H9 (cell line): ENCODE measurements at regions not wholly inside any gene's neighbourhood (a gene's known extent, or its start where the extent isn't known, plus 50 kb on each side); places are given as distances from the start of the nearest gene placed in this dataset.

Source experiments
- DNase-seq: peaks from one replicate; pipeline ENCODE4 v3.0.0-alpha.2; 2017
- H2AFZ ChIP-seq: one replicate; pipeline ENCODE4 v1.6.1; 2013; ENCODE audit warnings: mild to moderate bottlenecking, low read length, control low read depth, moderate library complexity
- H2AK5ac ChIP-seq: 2 replicates; pipeline ENCODE4 v1.6.1; 2013; ENCODE audit warnings: low read length, control low read depth, mixed read lengths; ENCODE audit not compliant: insufficient read length
- H2BK120ac ChIP-seq: one replicate; pipeline ENCODE4 v1.6.1; 2013; ENCODE audit warnings: low read depth, mild to moderate bottlenecking, low read length, control low read depth, inconsistent platforms; ENCODE audit not compliant: poor library complexity, severe bottlenecking
- H2BK12ac ChIP-seq: 2 replicates; pipeline ENCODE4 v1.6.1; 2013; ENCODE audit warnings: low read length, control low read depth, mixed read lengths, low read depth; ENCODE audit not compliant: insufficient read length
- H2BK15ac ChIP-seq: 2 replicates; pipeline ENCODE4 v1.6.1; 2013; ENCODE audit warnings: low read depth, low read length, control low read depth
- H2BK20ac ChIP-seq: one replicate; pipeline ENCODE4 v1.6.1; 2013; ENCODE audit warnings: low read depth, mild to moderate bottlenecking, low read length, control low read depth, inconsistent platforms; ENCODE audit not compliant: poor library complexity, severe bottlenecking
- H2BK5ac ChIP-seq: 2 replicates; pipeline ENCODE4 v1.6.1; 2013; ENCODE audit warnings: low read length, control low read depth, mixed read lengths; ENCODE audit not compliant: insufficient read length
- H3K14ac ChIP-seq: 2 replicates; pipeline ENCODE4 v1.6.1; 2013; ENCODE audit warnings: low read length, control low read depth; ENCODE audit not compliant: insufficient read depth
- H3K18ac ChIP-seq: 2 replicates; pipeline ENCODE4 v1.6.1; 2013; ENCODE audit warnings: low read depth, mild to moderate bottlenecking, mixed read lengths, low read length, control low read depth; ENCODE audit not compliant: insufficient read length
- H3K23ac ChIP-seq: 2 replicates; pipeline ENCODE4 v1.6.1; 2013; ENCODE audit warnings: low read length, control low read depth, mixed read lengths, low read depth; ENCODE audit not compliant: insufficient read length
- H3K23me2 ChIP-seq: 2 replicates; pipeline ENCODE4 v1.6.1; 2013; ENCODE audit warnings: low read depth, mild to moderate bottlenecking, mixed read lengths, low read length, control low read depth; ENCODE audit not compliant: insufficient read length, poor library complexity, severe bottlenecking
- H3K27ac ChIP-seq: 2 replicates; pipeline ENCODE4 v1.5.1; 2013; ENCODE audit warnings: low read length, control low read depth, mixed read lengths, low read depth; ENCODE audit not compliant: insufficient read length
- H3K27me3 ChIP-seq: 2 replicates; pipeline ENCODE4 v1.6.1; 2013; ENCODE audit warnings: low read length, control low read depth, inconsistent platforms; ENCODE audit not compliant: insufficient read depth
- H3K4ac ChIP-seq: 2 replicates; pipeline ENCODE4 v1.6.1; 2013; ENCODE audit warnings: low read depth, mild to moderate bottlenecking, control low read depth, inconsistent platforms, low read length, moderate library complexity
- H3K4me1 ChIP-seq: 2 replicates; pipeline ENCODE4 v1.6.1; 2013; ENCODE audit warnings: low read length, control low read depth, inconsistent platforms; ENCODE audit not compliant: insufficient read depth
- H3K4me2 ChIP-seq: 2 replicates; pipeline ENCODE4 v1.6.1; 2013; ENCODE audit warnings: low read length, control low read depth, mixed read lengths; ENCODE audit not compliant: insufficient read length, insufficient read depth
- H3K56ac ChIP-seq: 2 replicates; pipeline ENCODE4 v1.6.1; 2013; ENCODE audit warnings: low read depth, mild to moderate bottlenecking, mixed read lengths, low read length, control low read depth; ENCODE audit not compliant: insufficient read length
- H3K79me1 ChIP-seq: 2 replicates; pipeline ENCODE4 v1.6.1; 2013; ENCODE audit warnings: low read depth, mild to moderate bottlenecking, moderate library complexity, low read length, control low read depth, inconsistent platforms; ENCODE audit not compliant: insufficient read depth, poor library complexity, severe bottlenecking
- H3K79me2 ChIP-seq: 2 replicates; pipeline ENCODE4 v1.6.1; 2013; ENCODE audit warnings: low read length, control low read depth, inconsistent platforms; ENCODE audit not compliant: insufficient read depth
- H3K9ac ChIP-seq: 2 replicates; pipeline ENCODE4 v1.6.1; 2013; ENCODE audit warnings: low read length, control low read depth, mixed read lengths; ENCODE audit not compliant: insufficient read length; ENCODE audit errors: extremely low read depth
- H3K9me3 ChIP-seq: one replicate; pipeline ENCODE4 v1.6.1; 2013; ENCODE audit warnings: low read depth, low read length, inconsistent platforms; ENCODE audit not compliant: control insufficient read depth
- H3T11ph ChIP-seq: one replicate; pipeline ENCODE4 v1.6.1; 2013; ENCODE audit warnings: mild to moderate bottlenecking, low read length, control low read depth, inconsistent platforms
- H4K20me1 ChIP-seq: one replicate; pipeline ENCODE4 v1.6.1; 2013; ENCODE audit not compliant: control insufficient read depth, insufficient read length, insufficient read depth
- H4K5ac ChIP-seq: 2 replicates; pipeline ENCODE4 v1.6.1; 2013; ENCODE audit warnings: low read depth, mild to moderate bottlenecking, mixed read lengths, low read length, control low read depth; ENCODE audit not compliant: insufficient read length
- H4K8ac ChIP-seq: replicated peaks from 2 replicates; pipeline ENCODE4 v1.6.1; 2013; ENCODE audit warnings: low read length, control low read depth, mixed read lengths, low read depth; ENCODE audit not compliant: insufficient read length
- H4K91ac ChIP-seq: 2 replicates; pipeline ENCODE4 v1.6.1; 2013; ENCODE audit warnings: low read depth, mild to moderate bottlenecking, moderate library complexity, mixed read lengths, low read length, control low read depth; ENCODE audit not compliant: insufficient read length
- H3K27ac Mint-ChIP-seq, 3 experiments: 2 replicates in 2 of 3; 3 replicates in 1 of 3; pipeline ENCODE4 v1.8.0; 2020 to 2021; ENCODE audit warnings: mixed read lengths in 3 of 3, mild to moderate bottlenecking in 1 of 3, moderate library complexity in 1 of 3
- H3K27me3 Mint-ChIP-seq: 2 replicates; pipeline ENCODE4 v1.8.0; 2021; ENCODE audit warnings: low read depth, mild to moderate bottlenecking, moderate library complexity, mixed read lengths
- H3K36me3 Mint-ChIP-seq, 3 experiments: 2 replicates in 2 of 3; 3 replicates in 1 of 3; pipeline ENCODE4 v1.8.0; 2020 to 2021; ENCODE audit warnings: low read depth in 3 of 3, mixed read lengths in 3 of 3; ENCODE audit not compliant: insufficient read depth in 1 of 3
- H3K4me1 Mint-ChIP-seq, 2 experiments: 2 replicates each; pipeline ENCODE4 v1.8.0; 2020; ENCODE audit warnings: mixed read lengths in 2 of 2
- H3K4me3 Mint-ChIP-seq, 2 experiments: 2 replicates in 1 of 2; 3 replicates in 1 of 2; pipeline ENCODE4 v1.8.0; 2020 to 2021; ENCODE audit warnings: mild to moderate bottlenecking in 2 of 2, mixed read lengths in 2 of 2, moderate library complexity in 1 of 2
- H3K9me3 Mint-ChIP-seq, 2 experiments: 2 replicates in 1 of 2; 3 replicates in 1 of 2; pipeline ENCODE4 v1.8.0; 2020; ENCODE audit warnings: mild to moderate bottlenecking in 2 of 2, mixed read lengths in 2 of 2, moderate library complexity in 1 of 2
- WGBS: extraction: QIAGEN DNeasy Blood & Tissue Kit; methylation state at CpG from one replicate; pipeline ENCODE4 v1.1.7; 2013; ENCODE audit warnings: missing lambda C conversion rate, low lambda C conversion rate, mixed read lengths; ENCODE audit not compliant: insufficient read length; ENCODE audit errors: extremely low coverage; 5-methylcytosine and 5-hydroxymethylcytosine counted together
- TF ChIP-seq, protein P1 (sequence below): fragments of 200-600 bp; sonication (generic); conservative IDR thresholded peaks from 3 replicates; pipeline ENCODE4 v1.8.0; 2021; ENCODE audit warnings: antibody characterized with exemption, mild to moderate bottlenecking

DNA sequence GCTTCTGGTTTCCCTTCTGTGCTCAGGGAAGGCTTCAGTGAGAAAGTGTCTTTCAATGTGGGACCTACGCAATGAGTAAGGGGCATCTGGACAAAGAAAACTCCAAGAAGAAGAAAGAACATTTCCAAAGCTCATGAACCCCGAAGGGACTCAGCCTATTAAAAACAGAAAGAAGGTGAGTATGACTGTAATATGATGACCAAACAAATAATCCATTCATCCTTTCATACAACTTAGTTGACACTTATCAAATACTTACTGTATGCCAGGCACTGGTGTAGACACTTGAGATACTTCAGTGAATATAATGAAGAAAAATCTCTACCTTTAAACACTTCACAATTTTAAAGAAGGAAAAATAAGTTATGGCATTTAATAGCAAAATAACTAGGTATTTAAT, 1054.2 kb upstream of the FOXG1 start:
- Histone ChIP-seq H2AFZ (no peak overlapping the region), H4K20me1 (no peaks in the 10 kb centered on the region), H3K23me2 (no peaks in the 10 kb centered on the region), H3K79me1 (no peaks in the 10 kb centered on the region), H3K27me3 (no peaks in the 10 kb centered on the region), H3K14ac (no peak overlapping the region), H2AK5ac (no peak overlapping the region), H3K23ac (no peak overlapping the region), H3K79me2 (no peaks in the 10 kb centered on the region), H3T11ph (no peak overlapping the region), H4K5ac (no peak overlapping the region), H2BK12ac (no peak overlapping the region), H2BK20ac (no peak overlapping the region), H4K91ac (no peak overlapping the region), H3K4me2 (no peak overlapping the region), H3K4ac (no peak overlapping the region), H2BK5ac (no peak overlapping the region), H3K56ac (no peak overlapping the region), H3K9ac (no peak overlapping the region), H3K18ac (no peak overlapping the region), H4K8ac (no peak overlapping the region), H2BK15ac (no peak overlapping the region), H2BK120ac (no peak overlapping the region), H3K9me3 (peaks cover 22% of the 10 kb centered on the region), H3K27ac (no peak overlapping the region), H3K4me1 (no peaks in the 10 kb centered on the region)
- no peaks in the 10 kb centered on the region for H3K4me1 Mint-ChIP-seq
- DNase-seq: no peak
- WGBS: no CpG with 5 or more reads among the region's 2 CpGs
- H3K4me3 Mint-ChIP-seq: no peak overlapping the region
- peaks cover 2% of the 10 kb centered on the region; the same call in 1 of the 2 replicates for H3K27me3 Mint-ChIP-seq
- TF ChIP-seq, protein P1, sequence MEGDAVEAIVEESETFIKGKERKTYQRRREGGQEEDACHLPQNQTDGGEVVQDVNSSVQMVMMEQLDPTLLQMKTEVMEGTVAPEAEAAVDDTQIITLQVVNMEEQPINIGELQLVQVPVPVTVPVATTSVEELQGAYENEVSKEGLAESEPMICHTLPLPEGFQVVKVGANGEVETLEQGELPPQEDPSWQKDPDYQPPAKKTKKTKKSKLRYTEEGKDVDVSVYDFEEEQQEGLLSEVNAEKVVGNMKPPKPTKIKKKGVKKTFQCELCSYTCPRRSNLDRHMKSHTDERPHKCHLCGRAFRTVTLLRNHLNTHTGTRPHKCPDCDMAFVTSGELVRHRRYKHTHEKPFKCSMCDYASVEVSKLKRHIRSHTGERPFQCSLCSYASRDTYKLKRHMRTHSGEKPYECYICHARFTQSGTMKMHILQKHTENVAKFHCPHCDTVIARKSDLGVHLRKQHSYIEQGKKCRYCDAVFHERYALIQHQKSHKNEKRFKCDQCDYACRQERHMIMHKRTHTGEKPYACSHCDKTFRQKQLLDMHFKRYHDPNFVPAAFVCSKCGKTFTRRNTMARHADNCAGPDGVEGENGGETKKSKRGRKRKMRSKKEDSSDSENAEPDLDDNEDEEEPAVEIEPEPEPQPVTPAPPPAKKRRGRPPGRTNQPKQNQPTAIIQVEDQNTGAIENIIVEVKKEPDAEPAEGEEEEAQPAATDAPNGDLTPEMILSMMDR: no peak
- peaks cover 48 to 58% of the 10 kb centered on the region in 2 experiments for H3K9me3 Mint-ChIP-seq
- H3K36me3 Mint-ChIP-seq: peaks cover 23 to 41% (median 25%) of the 10 kb centered on the region in 3 experiments
- H3K27ac Mint-ChIP-seq: no peak overlapping the region
